ENCODE measurements at regions not wholly inside any gene's neighbourhood (a gene's known extent, or its start where the extent isn't known, plus 50 kb on each side); places are given as distances from the start of the nearest gene placed in this dataset.

DNA sequence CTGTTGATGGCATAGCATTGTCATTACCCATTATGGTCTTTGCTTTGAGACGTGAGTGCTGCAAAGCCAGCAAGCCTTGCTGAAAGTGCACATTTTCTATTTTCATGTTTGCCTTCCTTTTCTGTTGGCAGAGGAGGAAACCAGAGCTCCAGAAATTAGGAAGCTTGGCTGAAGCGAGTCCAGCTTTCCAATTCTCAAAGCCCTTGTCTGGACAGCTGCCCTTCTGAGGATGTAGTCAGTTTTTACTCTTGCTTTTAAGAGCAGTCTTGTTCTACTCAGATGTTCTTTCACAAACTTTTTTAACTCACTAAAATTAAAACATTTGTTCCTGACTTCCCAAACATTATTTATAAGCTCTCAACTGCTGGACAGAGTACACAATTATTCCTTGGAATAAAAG lies 93.8 kb downstream of the ICOS start:
- H3K9me3 ChIP-seq (ENCODE audit: low read length), result no peaks in the 10 kb centered on the region
- H3K9ac ChIP-seq (ENCODE audit: low read length), result no peak overlapping the region
- H3K27ac ChIP-seq (ENCODE audit: low read depth, low read length), result peak overlapping the region; percentile 10
- H3K36me3 ChIP-seq (ENCODE audit: insufficient read depth, low read length), result no peaks in the 10 kb centered on the region
- H3K27me3 ChIP-seq (ENCODE audit: control insufficient read depth in 1 of 2, insufficient read depth in 2 of 2, low read length in 2 of 2), result no peaks in the 10 kb centered on the region
- H3K4me1 ChIP-seq (ENCODE audit: insufficient read depth, low read length), result peaks cover 23% of the 10 kb centered on the region
- no peak overlapping the region for H3K4me3 ChIP-seq (ENCODE audit: low read depth in 1 of 2, low read length in 2 of 2)

DNA sequence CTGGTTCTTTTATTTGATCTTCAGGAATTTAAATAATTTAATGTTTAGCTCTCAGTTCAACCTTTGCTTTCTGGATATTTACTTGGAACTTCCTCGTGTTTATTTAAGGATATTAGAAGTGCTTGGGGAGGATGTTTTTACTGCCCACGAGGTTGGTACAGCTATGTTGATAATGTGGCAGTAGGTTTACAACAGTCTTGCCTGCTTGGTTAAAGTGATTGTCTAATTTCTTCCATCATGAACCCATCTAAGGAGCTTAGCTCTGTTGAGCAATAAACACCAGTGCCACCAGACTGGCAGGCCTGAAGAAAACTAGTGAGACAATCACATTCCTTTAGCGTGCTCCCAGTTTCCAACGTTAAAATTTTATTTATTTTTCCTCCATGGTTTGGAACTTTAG lies 94.5 kb downstream of the ICOS start:
- no peaks in the 10 kb centered on the region for H3K9me3 ChIP-seq (ENCODE audit: low read length)
- no peak overlapping the region for H3K4me3 ChIP-seq (ENCODE audit: low read depth in 1 of 2, low read length in 2 of 2)
- H3K27me3 ChIP-seq (ENCODE audit: control insufficient read depth in 1 of 2, insufficient read depth in 2 of 2, low read length in 2 of 2), result no peaks in the 10 kb centered on the region
- H3K4me1 ChIP-seq (ENCODE audit: insufficient read depth, low read length), result peaks cover 23% of the 10 kb centered on the region
- no peak overlapping the region for H3K9ac ChIP-seq (ENCODE audit: low read length)
- H3K36me3 ChIP-seq (ENCODE audit: insufficient read depth, low read length), result no peaks in the 10 kb centered on the region
- H3K27ac ChIP-seq (ENCODE audit: low read depth, low read length), result no peak overlapping the region

DNA sequence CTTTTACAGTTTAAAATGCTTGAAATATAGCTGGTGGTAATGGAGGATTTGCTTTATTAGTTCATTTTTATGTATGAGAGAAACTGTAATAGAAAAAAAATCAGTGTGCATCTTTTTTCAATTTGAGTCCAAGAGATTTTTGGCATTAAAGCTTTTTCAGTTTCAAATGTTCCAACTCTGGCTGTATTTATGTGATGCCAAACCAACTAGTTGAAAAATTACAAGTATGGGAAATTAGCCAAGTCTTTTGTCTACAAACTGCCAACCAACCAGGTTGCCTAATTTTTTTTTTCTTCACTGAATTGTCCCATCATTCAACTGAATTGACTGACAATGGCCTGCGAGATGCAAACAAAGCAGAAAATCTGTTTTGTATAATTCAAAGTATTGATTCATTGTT lies 95.7 kb downstream of the ICOS start:
- peak overlapping the region; percentile 31 for H3K27ac ChIP-seq (ENCODE audit: low read depth, low read length)
- no peaks in the 10 kb centered on the region for H3K9me3 ChIP-seq (ENCODE audit: low read length)
- H3K36me3 ChIP-seq (ENCODE audit: insufficient read depth, low read length), result no peaks in the 10 kb centered on the region
- peaks cover 28% of the 10 kb centered on the region for H3K4me1 ChIP-seq (ENCODE audit: insufficient read depth, low read length)
- H3K9ac ChIP-seq (ENCODE audit: low read length), result no peak overlapping the region
- H3K27me3 ChIP-seq (ENCODE audit: control insufficient read depth in 1 of 2, insufficient read depth in 2 of 2, low read length in 2 of 2), result no peaks in the 10 kb centered on the region
- H3K4me3 ChIP-seq (ENCODE audit: low read depth in 1 of 2, low read length in 2 of 2), result no peak overlapping the region

- Histone ChIP-seq H3K4me3 (ENCODE audit: low read depth in 1 of 2, low read length in 2 of 2) (no peak overlapping the region), H3K9ac (ENCODE audit: low read length) (no peak overlapping the region), H3K4me1 (ENCODE audit: insufficient read depth, low read length) (peaks cover 33% of the 10 kb centered on the region), H3K36me3 (ENCODE audit: insufficient read depth, low read length) (no peaks in the 10 kb centered on the region), H3K9me3 (ENCODE audit: low read length) (no peaks in the 10 kb centered on the region), H3K27ac (ENCODE audit: low read depth, low read length) (no peak overlapping the region), H3K27me3 (ENCODE audit: control insufficient read depth in 1 of 2, insufficient read depth in 2 of 2, low read length in 2 of 2) (no peaks in the 10 kb centered on the region)
These were observed 97.3 kb downstream of the ICOS start for GRCh38 chr2:204033611-204034495.

DNA sequence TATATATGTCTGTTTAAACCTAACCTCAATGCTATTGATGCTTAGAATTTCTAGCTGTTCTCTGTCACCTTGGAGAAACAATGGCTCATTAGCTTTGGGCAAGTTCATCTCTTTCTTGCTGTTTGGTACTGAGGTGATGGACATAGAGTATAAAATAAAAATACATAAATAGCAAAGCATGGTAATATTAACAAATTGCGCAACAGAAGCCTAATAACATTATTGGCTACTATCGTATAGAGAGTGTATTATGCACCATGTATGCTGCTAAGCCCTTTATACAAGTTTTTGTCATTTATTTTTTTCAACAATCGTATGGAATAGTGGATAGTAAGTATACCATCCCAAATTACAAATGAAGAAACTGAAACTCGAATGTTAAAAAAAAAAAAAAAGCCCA lies 100.1 kb downstream of the ICOS start:
- H3K27me3 ChIP-seq (ENCODE audit: control insufficient read depth in 1 of 2, insufficient read depth in 2 of 2, low read length in 2 of 2), result no peaks in the 10 kb centered on the region
- H3K9ac ChIP-seq (ENCODE audit: low read length), result no peak overlapping the region
- peaks cover 18% of the 10 kb centered on the region for H3K4me1 ChIP-seq (ENCODE audit: insufficient read depth, low read length)
- H3K9me3 ChIP-seq (ENCODE audit: low read length), result no peaks in the 10 kb centered on the region
- H3K36me3 ChIP-seq (ENCODE audit: insufficient read depth, low read length), result no peaks in the 10 kb centered on the region
- H3K27ac ChIP-seq (ENCODE audit: low read depth, low read length), result no peak overlapping the region
- no peak overlapping the region for H3K4me3 ChIP-seq (ENCODE audit: low read depth in 1 of 2, low read length in 2 of 2)

- H3K36me3 ChIP-seq (ENCODE audit: insufficient read depth, low read length), result no peaks in the 10 kb centered on the region
- H3K27me3 ChIP-seq (ENCODE audit: control insufficient read depth in 1 of 2, insufficient read depth in 2 of 2, low read length in 2 of 2), result no peaks in the 10 kb centered on the region
- H3K27ac ChIP-seq (ENCODE audit: low read depth, low read length), result no peak overlapping the region
- no peaks in the 10 kb centered on the region for H3K9me3 ChIP-seq (ENCODE audit: low read length)
- no peak overlapping the region for H3K9ac ChIP-seq (ENCODE audit: low read length)
- H3K4me1 ChIP-seq (ENCODE audit: insufficient read depth, low read length), result peaks cover 13% of the 10 kb centered on the region
- no peak overlapping the region for H3K4me3 ChIP-seq (ENCODE audit: low read depth in 1 of 2, low read length in 2 of 2)
These were observed 100.7 kb downstream of the ICOS start for GRCh38 chr2:204037286-204037685.

DNA sequence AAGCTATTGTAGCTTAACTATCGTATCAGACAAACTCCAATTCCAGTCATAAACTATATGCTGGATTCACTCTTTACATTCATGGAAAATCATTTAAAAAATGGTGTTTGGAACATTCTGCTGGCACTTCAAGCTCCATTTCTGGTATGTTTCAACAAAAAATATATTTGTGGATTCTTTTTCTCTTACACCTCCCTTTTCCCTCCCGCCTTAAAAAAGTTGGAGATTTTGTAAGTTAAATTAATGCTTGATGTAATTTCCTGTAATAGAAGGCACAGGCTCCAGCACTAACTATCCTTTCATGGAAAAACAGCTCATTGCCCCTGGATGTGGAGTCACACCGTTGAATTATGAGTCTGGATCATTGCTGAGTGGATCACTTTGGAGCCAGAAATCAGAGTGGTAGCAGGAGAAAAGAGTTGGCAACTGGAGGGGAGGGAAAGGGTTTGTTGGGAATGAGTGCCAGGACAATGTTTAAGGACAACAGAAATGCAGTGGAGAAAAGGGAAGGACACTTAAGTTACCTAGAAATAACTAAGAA lies 102.8 kb downstream of the ICOS start:
- no peaks in the 10 kb centered on the region for H3K36me3 ChIP-seq (ENCODE audit: insufficient read depth, low read length)
- H3K27ac ChIP-seq (ENCODE audit: low read depth, low read length), result no peak overlapping the region
- H3K9ac ChIP-seq (ENCODE audit: low read length), result no peak overlapping the region
- no peaks in the 10 kb centered on the region for H3K27me3 ChIP-seq (ENCODE audit: control insufficient read depth in 1 of 2, insufficient read depth in 2 of 2, low read length in 2 of 2)
- no peaks in the 10 kb centered on the region for H3K9me3 ChIP-seq (ENCODE audit: low read length)
- H3K4me3 ChIP-seq (ENCODE audit: low read depth in 1 of 2, low read length in 2 of 2), result no peak overlapping the region
- H3K4me1 ChIP-seq (ENCODE audit: insufficient read depth, low read length), result peaks cover 10% of the 10 kb centered on the region

GRCh38 chr2:204040016-204040415 lies 103.5 kb downstream of the ICOS start:
- Histone ChIP-seq H3K27me3 (ENCODE audit: control insufficient read depth in 1 of 2, insufficient read depth in 2 of 2, low read length in 2 of 2) (no peaks in the 10 kb centered on the region), H3K4me1 (ENCODE audit: insufficient read depth, low read length) (peaks cover 10% of the 10 kb centered on the region), H3K36me3 (ENCODE audit: insufficient read depth, low read length) (no peaks in the 10 kb centered on the region), H3K9me3 (ENCODE audit: low read length) (no peaks in the 10 kb centered on the region), H3K9ac (ENCODE audit: low read length) (no peak overlapping the region), H3K4me3 (ENCODE audit: low read depth in 1 of 2, low read length in 2 of 2) (no peak overlapping the region), H3K27ac (ENCODE audit: low read depth, low read length) (no peak overlapping the region)

DNA sequence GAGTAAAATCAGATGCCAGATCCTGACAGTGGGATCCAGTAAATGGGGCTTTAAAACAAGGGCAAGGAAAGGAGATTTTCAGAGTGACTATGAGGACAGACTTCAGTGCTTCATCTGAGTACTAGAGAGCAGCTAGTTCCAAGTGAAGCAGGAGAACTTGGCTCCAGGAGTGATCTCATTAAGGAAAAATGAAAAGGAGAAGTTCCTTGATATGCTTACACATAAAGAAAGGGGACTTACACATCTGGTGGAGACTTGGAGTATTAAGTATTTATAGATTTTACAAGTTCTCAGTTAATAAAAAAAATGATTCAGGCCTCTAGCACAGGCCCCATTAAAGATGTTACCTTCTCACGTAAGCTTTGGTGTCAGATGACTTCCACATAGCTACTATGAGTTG lies 105.8 kb downstream of the ICOS start:
- H3K4me1 ChIP-seq (ENCODE audit: insufficient read depth, low read length), result peaks cover 4% of the 10 kb centered on the region

DNA sequence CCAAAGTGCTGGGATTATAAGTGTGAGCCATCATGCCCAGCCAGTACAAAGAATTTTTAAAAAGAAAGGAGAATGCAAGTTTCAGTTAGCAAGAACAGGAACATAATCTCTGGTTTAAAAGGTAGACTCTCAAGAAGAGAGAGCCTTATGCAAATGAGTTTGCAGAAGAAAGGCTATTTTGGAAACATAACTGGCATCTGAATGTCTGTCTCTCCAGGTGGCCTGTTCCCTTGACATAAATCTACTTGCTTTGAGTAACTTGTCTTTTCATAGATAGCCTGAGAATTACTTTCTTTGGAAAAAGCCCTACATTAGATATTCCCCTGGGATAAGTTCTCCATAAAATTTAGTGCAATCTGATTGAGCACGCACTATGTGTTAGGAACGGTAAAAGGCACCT lies 109.6 kb downstream of the ICOS start:
- no peaks in the 10 kb centered on the region for H3K27me3 ChIP-seq (ENCODE audit: control insufficient read depth in 1 of 2, insufficient read depth in 2 of 2, low read length in 2 of 2)
- no peaks in the 10 kb centered on the region for H3K4me1 ChIP-seq (ENCODE audit: insufficient read depth, low read length)
- H3K27ac ChIP-seq (ENCODE audit: low read depth, low read length), result no peak overlapping the region
- no peaks in the 10 kb centered on the region for H3K36me3 ChIP-seq (ENCODE audit: insufficient read depth, low read length)
- H3K4me3 ChIP-seq (ENCODE audit: low read depth in 1 of 2, low read length in 2 of 2), result no peak overlapping the region
- no peaks in the 10 kb centered on the region for H3K9me3 ChIP-seq (ENCODE audit: low read length)
- H3K9ac ChIP-seq (ENCODE audit: low read length), result no peak overlapping the region

More for the DNA sequence above, 105.8 kb downstream of the ICOS start:
- Histone ChIP-seq H3K36me3 (ENCODE audit: insufficient read depth, low read length) (no peaks in the 10 kb centered on the region), H3K27me3 (ENCODE audit: control insufficient read depth in 1 of 2, insufficient read depth in 2 of 2, low read length in 2 of 2) (no peaks in the 10 kb centered on the region), H3K27ac (ENCODE audit: low read depth, low read length) (no peak overlapping the region), H3K4me3 (ENCODE audit: low read depth in 1 of 2, low read length in 2 of 2) (no peak overlapping the region), H3K9me3 (ENCODE audit: low read length) (no peaks in the 10 kb centered on the region), H3K9ac (ENCODE audit: low read length) (no peak overlapping the region)

DNA sequence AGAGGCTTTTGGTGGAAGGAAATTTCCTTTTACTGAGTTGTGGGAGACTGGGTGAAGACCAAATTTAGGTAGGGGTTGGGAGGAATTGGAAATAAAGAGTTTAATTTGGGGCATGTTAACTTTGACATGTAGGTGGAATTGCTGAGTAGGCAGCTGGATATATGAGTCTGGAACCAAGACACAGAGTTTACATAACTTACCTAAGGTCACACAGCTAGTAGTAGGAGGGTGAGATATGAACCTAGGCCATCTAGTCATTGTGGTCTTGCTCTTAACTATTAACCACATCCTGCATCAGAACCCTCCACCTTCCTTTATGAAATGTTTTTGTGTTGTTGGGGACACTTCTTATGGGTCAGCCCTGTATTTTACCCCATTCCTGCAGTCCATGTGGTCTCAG lies 113.1 kb downstream of the ICOS start:
- Histone ChIP-seq H3K27me3 (ENCODE audit: control insufficient read depth in 1 of 2, insufficient read depth in 2 of 2, low read length in 2 of 2) (no peaks in the 10 kb centered on the region), H3K9ac (ENCODE audit: low read length) (no peak overlapping the region), H3K27ac (ENCODE audit: low read depth, low read length) (no peak overlapping the region), H3K36me3 (ENCODE audit: insufficient read depth, low read length) (no peaks in the 10 kb centered on the region), H3K4me3 (ENCODE audit: low read depth in 1 of 2, low read length in 2 of 2) (no peak overlapping the region), H3K4me1 (ENCODE audit: insufficient read depth, low read length) (no peaks in the 10 kb centered on the region), H3K9me3 (ENCODE audit: low read length) (no peaks in the 10 kb centered on the region)

- no peak overlapping the region for H3K9ac ChIP-seq (ENCODE audit: low read length)
- no peak overlapping the region for H3K27ac ChIP-seq (ENCODE audit: low read depth, low read length)
- H3K27me3 ChIP-seq (ENCODE audit: control insufficient read depth in 1 of 2, insufficient read depth in 2 of 2, low read length in 2 of 2), result no peaks in the 10 kb centered on the region
- no peaks in the 10 kb centered on the region for H3K9me3 ChIP-seq (ENCODE audit: low read length)
- no peaks in the 10 kb centered on the region for H3K36me3 ChIP-seq (ENCODE audit: insufficient read depth, low read length)
- H3K4me3 ChIP-seq (ENCODE audit: low read depth in 1 of 2, low read length in 2 of 2), result no peak overlapping the region
- no peaks in the 10 kb centered on the region for H3K4me1 ChIP-seq (ENCODE audit: insufficient read depth, low read length)
These were observed 114.1 kb downstream of the ICOS start for GRCh38 chr2:204050681-204051080.
